ENCODE measurements at regions not wholly inside any gene's neighbourhood (a gene's known extent, or its start where the extent isn't known, plus 50 kb on each side); places are given as distances from the start of the nearest gene placed in this dataset.
"Not testable (repeated sequence)": the region's sequence is repeated elsewhere in the genome, so short reads cannot be mapped to it uniquely, and the experiment has no call there.

GRCh38 chr17:5771271-5771577 is 186.9 kb upstream of the NLRP1 start:
- TF ChIP-seq, protein P1, sequence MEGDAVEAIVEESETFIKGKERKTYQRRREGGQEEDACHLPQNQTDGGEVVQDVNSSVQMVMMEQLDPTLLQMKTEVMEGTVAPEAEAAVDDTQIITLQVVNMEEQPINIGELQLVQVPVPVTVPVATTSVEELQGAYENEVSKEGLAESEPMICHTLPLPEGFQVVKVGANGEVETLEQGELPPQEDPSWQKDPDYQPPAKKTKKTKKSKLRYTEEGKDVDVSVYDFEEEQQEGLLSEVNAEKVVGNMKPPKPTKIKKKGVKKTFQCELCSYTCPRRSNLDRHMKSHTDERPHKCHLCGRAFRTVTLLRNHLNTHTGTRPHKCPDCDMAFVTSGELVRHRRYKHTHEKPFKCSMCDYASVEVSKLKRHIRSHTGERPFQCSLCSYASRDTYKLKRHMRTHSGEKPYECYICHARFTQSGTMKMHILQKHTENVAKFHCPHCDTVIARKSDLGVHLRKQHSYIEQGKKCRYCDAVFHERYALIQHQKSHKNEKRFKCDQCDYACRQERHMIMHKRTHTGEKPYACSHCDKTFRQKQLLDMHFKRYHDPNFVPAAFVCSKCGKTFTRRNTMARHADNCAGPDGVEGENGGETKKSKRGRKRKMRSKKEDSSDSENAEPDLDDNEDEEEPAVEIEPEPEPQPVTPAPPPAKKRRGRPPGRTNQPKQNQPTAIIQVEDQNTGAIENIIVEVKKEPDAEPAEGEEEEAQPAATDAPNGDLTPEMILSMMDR (IDR thresholded peaks at IDR 0.05; ENCODE audit: insufficient read depth, low read depth, low read length) = not testable (repeated sequence)
- TF ChIP-seq EZH2 (IDR thresholded peaks at IDR 0.05; ENCODE audit: insufficient read depth, low read length) = not testable (repeated sequence)
